ENCODE measurements at regions not wholly inside any gene's neighbourhood (a gene's known extent, or its start where the extent isn't known, plus 50 kb on each side); places are given as distances from the start of the nearest gene placed in this dataset.

GRCh38 chr6:168372889-168373288 is 53.3 kb upstream of the DACT2 start:
- TF ChIP-seq CTCF (conservative IDR thresholded peaks at IDR 0.05; ENCODE audit: low read depth, low read length) (no peak), EZH2 (IDR thresholded peaks at IDR 0.05; ENCODE audit: low read length, unreplicated experiment) (no peak), EZH2phosphoT487 (IDR thresholded peaks at IDR 0.05; ENCODE audit: borderline replicate concordance, low read length) (no peak)
